IMR-90 (cell line): ENCODE measurements at regions not wholly inside any gene's neighbourhood (a gene's known extent, or its start where the extent isn't known, plus 50 kb on each side); places are given as distances from the start of the nearest gene placed in this dataset.

ENCODE experiments used
- ATAC-seq: fragments of 200-7000 bp; cut with Tn5 transposase; 2 replicates; pipeline ENCODE4 v1.9.1; 2020; ENCODE audit warnings: low read depth, mild to moderate bottlenecking, moderate library complexity
- BruUV-seq: library from RNA; stranded (reverse); fragments of 400-500 nt; replicated peaks from 2 replicates; lab custom pipeline; 2021; lab: Mats Ljungman, UMichigan
- CTCF ChIA-PET: fragments of 300-600 bp; formaldehyde crosslinking; extraction: SDS; loops from one replicate; lab custom pipeline; 2021; ENCODE audit warnings: antibody characterized with exemption; lab: Yijun Ruan, JAX
- POLR2A ChIA-PET: fragments of 300-600 bp; sonication (Branson Sonifier 250); formaldehyde crosslinking; loops from one replicate; lab custom pipeline; 2022; ENCODE audit warnings: antibody characterized with exemption; ENCODE audit not compliant: unreplicated experiment; lab: Charles Lee
- DNase-seq: peaks from one replicate; pipeline ENCODE4 v3.0.0; 2013
- H2AFZ ChIP-seq: replicated peaks from 2 replicates; pipeline ENCODE3; 2013; ENCODE audit warnings: low read length, mild to moderate bottlenecking; ENCODE audit not compliant: poor library complexity
- H2AK5ac ChIP-seq: 2 replicates; pipeline ENCODE4 v1.6.1; 2013; ENCODE audit warnings: low read depth, low read length, inconsistent platforms
- H2AK9ac ChIP-seq: replicated peaks from 2 replicates; pipeline ENCODE3; 2013; ENCODE audit warnings: mild to moderate bottlenecking, low read depth, low read length, moderate library complexity; ENCODE audit not compliant: poor library complexity
- H2BK120ac ChIP-seq: 2 replicates; pipeline ENCODE4 v1.6.1; 2013; ENCODE audit warnings: low read depth, low read length, inconsistent platforms
- H2BK15ac ChIP-seq: 3 replicates; pipeline ENCODE4 v1.6.1; 2013; ENCODE audit warnings: low read depth, low read length, inconsistent platforms
- H2BK20ac ChIP-seq: 2 replicates; pipeline ENCODE4 v1.6.1; 2013; ENCODE audit warnings: low read depth, mild to moderate bottlenecking, inconsistent platforms, low read length, moderate library complexity
- H2BK5ac ChIP-seq: 2 replicates; pipeline ENCODE4 v1.6.1; 2013; ENCODE audit warnings: mild to moderate bottlenecking, low read depth, low read length, inconsistent platforms; ENCODE audit not compliant: poor library complexity, severe bottlenecking
- H3K14ac ChIP-seq: replicated peaks from 2 replicates; pipeline ENCODE4 v1.6.1; 2013; ENCODE audit warnings: low read depth, low read length, inconsistent platforms
- H3K18ac ChIP-seq: 2 replicates; pipeline ENCODE4 v1.6.1; 2013; ENCODE audit warnings: low read depth, low read length, control low read depth
- H3K23ac ChIP-seq: 2 replicates; pipeline ENCODE4 v1.6.1; 2013; ENCODE audit warnings: low read depth, low read length, inconsistent platforms
- H3K27ac ChIP-seq: 2 replicates; pipeline ENCODE4 v1.5.1; 2013; ENCODE audit warnings: mild to moderate bottlenecking, control low read depth, low read length; ENCODE audit not compliant: insufficient read depth
- H3K27me3 ChIP-seq: 2 replicates; pipeline ENCODE4 v1.6.1; 2013; ENCODE audit warnings: low read length; ENCODE audit not compliant: control insufficient read depth, insufficient read depth
- H3K36me3 ChIP-seq: 2 replicates; pipeline ENCODE4 v1.6.1; 2013; ENCODE audit warnings: low read length, mixed read lengths; ENCODE audit not compliant: control insufficient read depth, insufficient read depth
- H3K4ac ChIP-seq: 2 replicates; pipeline ENCODE4 v1.6.1; 2013; ENCODE audit warnings: low read depth, low read length, inconsistent platforms
- H3K4me1 ChIP-seq: 2 replicates; pipeline ENCODE4 v1.6.1; 2013; ENCODE audit warnings: low read length, mixed read lengths; ENCODE audit not compliant: control insufficient read depth, insufficient read depth
- H3K4me2 ChIP-seq: 2 replicates; pipeline ENCODE4 v1.6.1; 2013; ENCODE audit warnings: low read depth, mild to moderate bottlenecking, control low read depth, low read length, moderate library complexity
- H3K4me3 ChIP-seq: 2 replicates; pipeline ENCODE4 v1.5.1; 2013; ENCODE audit warnings: low read depth, mild to moderate bottlenecking, control low read depth, low read length, moderate library complexity; ENCODE audit not compliant: insufficient read depth
- H3K56ac ChIP-seq: 2 replicates; pipeline ENCODE4 v1.6.1; 2013; ENCODE audit warnings: low read length, inconsistent platforms; ENCODE audit not compliant: insufficient read depth; ENCODE audit errors: extremely low read depth
- H3K79me1 ChIP-seq, 2 experiments: 2 replicates each; pipeline ENCODE4 v1.6.1; 2013; ENCODE audit warnings: low read length in 2 of 2, inconsistent platforms in 1 of 2, low read depth in 1 of 2
- H3K9ac ChIP-seq: 2 replicates; pipeline ENCODE4 v1.6.1; 2013; ENCODE audit warnings: low read depth, low read length, control low read depth
- H3K9me1 ChIP-seq: 2 replicates; pipeline ENCODE4 v1.6.1; 2013; ENCODE audit warnings: low read length, inconsistent platforms; ENCODE audit not compliant: insufficient read depth
- H3K9me3 ChIP-seq: 2 replicates; pipeline ENCODE4 v1.6.1; 2013; ENCODE audit warnings: low read length; ENCODE audit not compliant: control insufficient read depth, insufficient read depth
- H4K20me1 ChIP-seq: 2 replicates; pipeline ENCODE4 v1.6.1; 2013; ENCODE audit warnings: low read length, inconsistent platforms; ENCODE audit not compliant: insufficient read depth
- H4K5ac ChIP-seq: 2 replicates; pipeline ENCODE4 v1.6.1; 2013; ENCODE audit warnings: mild to moderate bottlenecking, low read depth, low read length, control low read depth
- H4K8ac ChIP-seq, 2 experiments: 2 replicates each; pipeline ENCODE4 v1.6.1; 2013; ENCODE audit warnings: low read depth in 2 of 2, low read length in 2 of 2, control low read depth in 1 of 2, inconsistent platforms in 1 of 2
- H4K91ac ChIP-seq: 2 replicates; pipeline ENCODE4 v1.6.1; 2013; ENCODE audit warnings: low read depth, low read length, inconsistent platforms; ENCODE audit not compliant: insufficient read depth
- BHLHE40 ChIP-seq: fragments of 150-350 bp; IDR thresholded peaks from 2 replicates; pipeline ENCODE4 v1.6.1; 2016; ENCODE audit warnings: mild to moderate bottlenecking, low read depth, low read length
- ELK1 ChIP-seq: fragments of 150-350 bp; IDR thresholded peaks from 2 replicates; pipeline ENCODE4 v1.6.1; 2016; ENCODE audit warnings: low read depth, mild to moderate bottlenecking, low read length, moderate library complexity, borderline replicate concordance
- MAFK ChIP-seq: IDR thresholded peaks from 2 replicates; pipeline ENCODE4 v1.6.1; 2012; ENCODE audit warnings: low read depth, low read length, improper control_type of control experiment
- POLR2A ChIP-seq: IDR thresholded peaks from 2 replicates; pipeline ENCODE4 v1.6.1; 2012; ENCODE audit warnings: mild to moderate bottlenecking, low read depth, low read length
- RAD21 ChIP-seq: IDR thresholded peaks from 2 replicates; pipeline ENCODE4 v1.6.1; 2012; ENCODE audit warnings: low read length, improper control_type of control experiment
- RCOR1 ChIP-seq: IDR thresholded peaks from 2 replicates; pipeline ENCODE4 v1.6.1; 2012; ENCODE audit warnings: mild to moderate bottlenecking, low read length, improper control_type of control experiment; ENCODE audit not compliant: insufficient replicate concordance
- WGBS, 2 experiments: methylation state at CpG; one replicate each; pipeline versions ENCODE4 v1.1.5 to v1.1.7; 2013; ENCODE audit warnings: missing lambda C conversion rate in 2 of 2; ENCODE audit not compliant: insufficient read length in 1 of 2; ENCODE audit errors: extremely low coverage in 2 of 2; 5-methylcytosine and 5-hydroxymethylcytosine counted together
- dilution Hi-C: fragments of 300-500 bp; cut with HindIII; formaldehyde crosslinking; loops from one replicate; pipeline ENCODE4 v1.14.3; 2018; ENCODE audit warnings: low sequenced_read_pairs; ENCODE audit not compliant: unreplicated experiment
- in situ Hi-C: fragments of 300-500 bp; cut with MboI; formaldehyde crosslinking; loops from 3 replicates; pipeline ENCODE4 v1.14.3; 2019; ENCODE audit warnings: low sequenced_read_pairs, inconsistent platforms, mixed read lengths
- intact Hi-C: fragments of 100-400 bp; cut with micrococcal nuclease; formaldehyde crosslinking; loops from 2 replicates; pipeline ENCODE4 v1.10.0; 2022
- TF ChIP-seq, protein P1 (sequence below): fragments of 150-350 bp; IDR thresholded peaks from 2 replicates; pipeline ENCODE4 v1.6.1; 2017; ENCODE audit warnings: mild to moderate bottlenecking, antibody characterized with exemption, low read length, low read depth
- TF ChIP-seq, protein P2 (sequence below): conservative IDR thresholded peaks from 2 replicates; pipeline ENCODE4 v1.5.1; 2012; ENCODE audit warnings: mild to moderate bottlenecking, low read depth, low read length, improper control_type of control experiment

GRCh38 chr9:77127071-77127470 lies 50.3 kb upstream of the VPS13A start:
- Histone ChIP-seq H2AK9ac (no peak overlapping the region), H3K27ac (no peak overlapping the region), H3K9ac (no peak overlapping the region), H3K4me2 (no peak overlapping the region), H2BK20ac (no peak overlapping the region), H3K23ac (no peak overlapping the region), H2AFZ (no peak overlapping the region), H2BK120ac (no peak overlapping the region), H4K8ac (no peak overlapping the region), H4K20me1 (no peaks in the 10 kb centered on the region), H3K36me3 (no peaks in the 10 kb centered on the region), H4K91ac (no peak overlapping the region), H3K56ac (no peak overlapping the region), H3K9me1 (no peaks in the 10 kb centered on the region), H3K27me3 (no peaks in the 10 kb centered on the region; the same call in 1 of the 2 replicates), H3K4me1 (no peaks in the 10 kb centered on the region), H3K4ac (no peak overlapping the region), H3K79me1 (no peaks in the 10 kb centered on the region), H2BK5ac (no peak overlapping the region), H3K18ac (no peak overlapping the region), H3K4me3 (no peak overlapping the region), H3K9me3 (0 out of 2 replicates have a peak, but pooled peaks cover 2% of the 10 kb centered on the region), H2AK5ac (no peak overlapping the region), H2BK15ac (no peak overlapping the region), H3K14ac (no peak overlapping the region), H4K5ac (no peak overlapping the region)
- ATAC-seq (no peak), DNase-seq (no peak)
- intact Hi-C loops = no loop called here
- CTCF ChIA-PET = no interaction called here
- no TSS peak for BruUV-seq
- POLR2A ChIA-PET = no interaction called here
- dilution Hi-C loops = no loop called here
- TF ChIP-seq RAD21 (no peak), POLR2A (no peak), BHLHE40 (no peak), ELK1 (no peak), MAFK (no peak), RCOR1 (no peak)
- TF ChIP-seq, protein P1, sequence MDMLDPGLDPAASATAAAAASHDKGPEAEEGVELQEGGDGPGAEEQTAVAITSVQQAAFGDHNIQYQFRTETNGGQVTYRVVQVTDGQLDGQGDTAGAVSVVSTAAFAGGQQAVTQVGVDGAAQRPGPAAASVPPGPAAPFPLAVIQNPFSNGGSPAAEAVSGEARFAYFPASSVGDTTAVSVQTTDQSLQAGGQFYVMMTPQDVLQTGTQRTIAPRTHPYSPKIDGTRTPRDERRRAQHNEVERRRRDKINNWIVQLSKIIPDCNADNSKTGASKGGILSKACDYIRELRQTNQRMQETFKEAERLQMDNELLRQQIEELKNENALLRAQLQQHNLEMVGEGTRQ = no peak
- TF ChIP-seq, protein P2, sequence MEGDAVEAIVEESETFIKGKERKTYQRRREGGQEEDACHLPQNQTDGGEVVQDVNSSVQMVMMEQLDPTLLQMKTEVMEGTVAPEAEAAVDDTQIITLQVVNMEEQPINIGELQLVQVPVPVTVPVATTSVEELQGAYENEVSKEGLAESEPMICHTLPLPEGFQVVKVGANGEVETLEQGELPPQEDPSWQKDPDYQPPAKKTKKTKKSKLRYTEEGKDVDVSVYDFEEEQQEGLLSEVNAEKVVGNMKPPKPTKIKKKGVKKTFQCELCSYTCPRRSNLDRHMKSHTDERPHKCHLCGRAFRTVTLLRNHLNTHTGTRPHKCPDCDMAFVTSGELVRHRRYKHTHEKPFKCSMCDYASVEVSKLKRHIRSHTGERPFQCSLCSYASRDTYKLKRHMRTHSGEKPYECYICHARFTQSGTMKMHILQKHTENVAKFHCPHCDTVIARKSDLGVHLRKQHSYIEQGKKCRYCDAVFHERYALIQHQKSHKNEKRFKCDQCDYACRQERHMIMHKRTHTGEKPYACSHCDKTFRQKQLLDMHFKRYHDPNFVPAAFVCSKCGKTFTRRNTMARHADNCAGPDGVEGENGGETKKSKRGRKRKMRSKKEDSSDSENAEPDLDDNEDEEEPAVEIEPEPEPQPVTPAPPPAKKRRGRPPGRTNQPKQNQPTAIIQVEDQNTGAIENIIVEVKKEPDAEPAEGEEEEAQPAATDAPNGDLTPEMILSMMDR = no peak
- in situ Hi-C loops = no loop called here
- WGBS, 2 experiments = no CpG with 5 or more reads among the region's 1 CpG
